Body of pancreas (tissue), 4 donors: ENCODE measurements at regions not wholly inside any gene's neighbourhood (a gene's known extent, or its start where the extent isn't known, plus 50 kb on each side); places are given as distances from the start of the nearest gene placed in this dataset.

Experiments used
- ATAC-seq: fragments of 150-250 bp; one replicate; pipeline ENCODE4 v1.9.1; 2016
- DNase-seq, 4 donors: peaks; one replicate each; pipeline ENCODE4 v3.0.0-alpha.2; 2019
- H3K27ac ChIP-seq, 4 donors: fragments of 200-600 bp; sonication (generic); 1 replicate in 3 of 4; 2 replicates in 1 of 4; pipeline versions ENCODE4 v1.5.1 to v1.6.1; 2016 to 2019; ENCODE audit warnings: mild to moderate bottlenecking in 1 of 4, mixed read lengths in 1 of 4, moderate library complexity in 1 of 4
- H3K27me3 ChIP-seq, 2 donors: fragments of 200-600 bp; sonication (generic); one replicate each; pipeline ENCODE4 v1.6.0; 2016; ENCODE audit warnings: mild to moderate bottlenecking in 1 of 2
- H3K36me3 ChIP-seq, 2 donors: fragments of 200-600 bp; sonication (generic); replicated peaks in 1 of 2; 2 replicates each; pipeline ENCODE4 v1.5.1; 2016; ENCODE audit warnings: low read depth in 2 of 2; ENCODE audit not compliant: insufficient read depth in 1 of 2
- H3K4me1 ChIP-seq: fragments of 200-600 bp; sonication (generic); one replicate; pipeline ENCODE4 v1.6.0; 2016
- H3K4me3 ChIP-seq, 2 donors: fragments of 200-600 bp; sonication (generic); 1 replicate in 1 of 2; 2 replicates in 1 of 2; pipeline ENCODE4 v1.5.1; 2016 to 2019
- H3K9me3 ChIP-seq, 3 donors: fragments of 200-600 bp; sonication (generic); 1 replicate in 2 of 3; 2 replicates in 1 of 3; pipeline ENCODE4 v1.5.1; 2016
- POLR2A ChIP-seq, 3 donors: fragments of 450-650 bp; IDR thresholded peaks; one replicate each; pipeline ENCODE4 v1.6.1; 2016; ENCODE audit warnings: antibody characterized with exemption in 3 of 3, mild to moderate bottlenecking in 2 of 3
- WGBS, 2 donors: methylation state at CpG; one replicate each; pipeline ENCODE4 v1.1.5; 2017; 5-methylcytosine and 5-hydroxymethylcytosine counted together
- intact Hi-C: fragments of 100-400 bp; cut with DNase I; formaldehyde crosslinking; loops from one replicate; pipeline ENCODE4 v1.15.1; 2023
- TF ChIP-seq, protein P1 (sequence below), 7 experiments: fragments of 450-650 bp in 4 of 7; fragments of 200-600 bp in 3 of 7; sonication (generic) in 3 of 7; IDR thresholded peaks; one replicate each; pipeline ENCODE4 v1.5.1; 2016 to 2019; ENCODE audit warnings: antibody characterized with exemption in 7 of 7

DNA sequence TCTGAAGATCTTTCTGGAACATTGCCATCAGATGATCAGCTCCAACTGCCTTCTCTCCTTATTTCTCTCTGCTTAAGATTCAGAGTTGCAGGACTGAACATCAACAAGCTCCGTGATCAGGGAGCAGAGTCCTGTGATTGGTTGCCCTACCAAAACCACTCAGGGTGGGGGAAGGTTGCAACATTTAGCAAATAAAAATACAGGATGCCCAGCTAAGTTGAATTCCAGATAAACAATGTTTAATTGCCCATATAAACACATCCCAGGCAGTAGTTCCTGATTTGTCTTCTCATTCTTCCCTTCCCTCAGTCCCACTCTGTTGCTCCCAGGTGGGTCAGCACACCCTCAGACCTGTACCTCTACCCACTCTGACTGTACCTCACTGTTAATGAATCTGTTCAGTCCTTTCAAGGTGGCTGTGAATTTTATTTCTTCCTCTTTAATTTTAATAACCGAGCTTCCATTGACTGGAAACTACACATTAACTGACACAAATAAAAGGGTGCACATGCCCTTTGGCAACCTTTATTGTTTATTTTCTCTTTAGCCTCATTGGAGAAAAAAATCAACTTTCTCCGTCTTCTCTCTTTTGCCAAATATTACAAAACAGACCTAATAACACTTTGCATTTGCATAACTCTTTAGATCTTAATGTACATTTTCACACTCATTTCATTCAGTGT, 167.1 kb upstream of the PKDCC start:
- DNase-seq (no peak), ATAC-seq (no peak)
- H3K27me3 ChIP-seq = no peaks in the 10 kb centered on the region
- 63% methylated on average over 3 of the region's 3 CpGs for WGBS, 2 donors
- TF ChIP-seq, protein P1, sequence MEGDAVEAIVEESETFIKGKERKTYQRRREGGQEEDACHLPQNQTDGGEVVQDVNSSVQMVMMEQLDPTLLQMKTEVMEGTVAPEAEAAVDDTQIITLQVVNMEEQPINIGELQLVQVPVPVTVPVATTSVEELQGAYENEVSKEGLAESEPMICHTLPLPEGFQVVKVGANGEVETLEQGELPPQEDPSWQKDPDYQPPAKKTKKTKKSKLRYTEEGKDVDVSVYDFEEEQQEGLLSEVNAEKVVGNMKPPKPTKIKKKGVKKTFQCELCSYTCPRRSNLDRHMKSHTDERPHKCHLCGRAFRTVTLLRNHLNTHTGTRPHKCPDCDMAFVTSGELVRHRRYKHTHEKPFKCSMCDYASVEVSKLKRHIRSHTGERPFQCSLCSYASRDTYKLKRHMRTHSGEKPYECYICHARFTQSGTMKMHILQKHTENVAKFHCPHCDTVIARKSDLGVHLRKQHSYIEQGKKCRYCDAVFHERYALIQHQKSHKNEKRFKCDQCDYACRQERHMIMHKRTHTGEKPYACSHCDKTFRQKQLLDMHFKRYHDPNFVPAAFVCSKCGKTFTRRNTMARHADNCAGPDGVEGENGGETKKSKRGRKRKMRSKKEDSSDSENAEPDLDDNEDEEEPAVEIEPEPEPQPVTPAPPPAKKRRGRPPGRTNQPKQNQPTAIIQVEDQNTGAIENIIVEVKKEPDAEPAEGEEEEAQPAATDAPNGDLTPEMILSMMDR (IDR thresholded peaks at IDR 0.05) = no peak
- no peak for TF ChIP-seq POLR2A (IDR thresholded peaks at IDR 0.05)
- no peak overlapping the region for H3K4me3 ChIP-seq
- H3K36me3 ChIP-seq = no peaks in the 10 kb centered on the region
- peak overlapping the region in 1 of 4 donors; percentile 5 for H3K27ac ChIP-seq
- intact Hi-C loops = no loop called here
- H3K9me3 ChIP-seq = no peaks in the 10 kb centered on the region
- H3K4me1 ChIP-seq = peaks cover 22% of the 10 kb centered on the region

DNA sequence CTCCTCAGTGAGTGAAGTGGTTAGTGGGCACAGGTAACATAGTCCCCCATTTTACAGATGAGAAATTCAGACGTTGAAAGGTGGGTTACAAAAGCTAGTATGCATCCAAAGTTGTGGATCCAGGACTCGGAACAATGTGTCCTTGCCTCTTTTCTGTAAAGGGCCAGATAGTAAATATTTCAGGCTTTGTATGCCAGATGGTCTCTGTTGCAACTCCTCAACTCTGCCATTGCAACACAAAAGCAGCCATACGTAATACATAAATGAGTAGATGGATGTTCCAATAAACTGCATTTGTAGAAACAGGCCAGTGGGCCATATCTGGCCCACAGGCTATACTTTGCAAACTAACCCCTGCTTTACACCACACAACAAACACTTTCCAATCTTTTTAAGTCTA, 166.6 kb upstream of the PKDCC start:
- no peak for ATAC-seq
- H3K27ac ChIP-seq = peak overlapping the region in 1 of 4 donors; percentile 5
- TF ChIP-seq POLR2A (IDR thresholded peaks at IDR 0.05) = no peak
- TF ChIP-seq, protein P1 (IDR thresholded peaks at IDR 0.05) = no peak
- no peak overlapping the region for H3K4me3 ChIP-seq
- H3K36me3 ChIP-seq = no peaks in the 10 kb centered on the region
- no peak for DNase-seq
- H3K27me3 ChIP-seq = no peaks in the 10 kb centered on the region
- H3K4me1 ChIP-seq = peaks cover 22% of the 10 kb centered on the region
- intact Hi-C loops = no loop called here
- no peaks in the 10 kb centered on the region for H3K9me3 ChIP-seq
- 57 to 72% methylated on average over 3 of the region's 3 CpGs for WGBS, 2 donors

DNA sequence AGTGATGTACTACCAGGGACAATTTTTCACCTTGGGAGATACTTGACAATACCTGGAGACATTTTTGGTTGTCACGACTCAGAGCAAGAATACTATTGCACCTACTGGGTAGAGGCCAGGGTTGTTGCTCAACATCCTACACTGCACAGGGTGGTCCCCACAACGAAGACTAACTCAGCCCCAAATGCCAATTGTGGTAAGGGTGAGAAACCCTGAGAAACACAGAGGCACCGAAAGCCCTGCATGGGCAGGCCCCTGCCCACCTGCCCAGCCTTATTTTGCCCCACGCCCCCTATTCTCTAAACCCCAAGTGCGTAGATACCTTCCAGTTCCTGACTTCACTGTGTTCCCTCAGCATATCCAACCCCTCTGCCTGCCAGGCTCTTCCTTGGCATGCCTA, 163.1 kb upstream of the PKDCC start:
- ATAC-seq (no peak), DNase-seq (no peak)
- WGBS, 2 donors = 88 to 92% methylated on average over 5 of the region's 5 CpGs
- Histone ChIP-seq H3K36me3 (no peaks in the 10 kb centered on the region), H3K27me3 (no peaks in the 10 kb centered on the region), H3K4me1 (peaks cover 12% of the 10 kb centered on the region), H3K4me3 (no peak overlapping the region), H3K9me3 (no peaks in the 10 kb centered on the region), H3K27ac (no peak overlapping the region)
- intact Hi-C loops = no loop called here
- TF ChIP-seq, protein P1 (IDR thresholded peaks at IDR 0.05) = no peak
- TF ChIP-seq POLR2A (IDR thresholded peaks at IDR 0.05) = no peak

DNA sequence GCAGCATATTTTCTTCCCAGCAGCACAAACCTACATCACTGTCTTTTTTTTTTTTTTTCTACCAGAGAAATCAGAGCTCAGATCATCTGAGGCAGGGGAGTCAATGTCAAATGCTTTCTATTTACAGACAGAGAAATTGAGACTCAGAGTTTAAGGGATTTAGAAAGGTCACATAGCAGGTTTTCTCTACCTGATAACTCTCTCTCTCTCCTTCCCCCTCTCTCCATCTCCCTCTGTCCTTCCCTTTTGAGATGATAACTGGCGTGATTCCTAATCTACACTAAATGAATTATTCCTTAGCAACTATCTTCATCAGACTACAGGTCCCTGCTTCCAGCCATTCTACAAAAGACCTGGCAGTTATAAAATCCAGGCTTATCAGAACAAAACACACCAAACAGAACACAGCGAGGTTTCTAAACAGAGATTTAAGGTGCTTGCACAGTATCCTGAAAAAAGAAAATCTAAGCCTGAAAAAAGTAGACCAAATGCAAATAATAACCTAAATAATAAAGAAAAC, 161.6 kb upstream of the PKDCC start:
- intact Hi-C loops = no loop called here
- no peaks in the 10 kb centered on the region for H3K36me3 ChIP-seq
- no peak overlapping the region for H3K4me3 ChIP-seq
- DNase-seq (no peak), ATAC-seq (no peak)
- no peak overlapping the region for H3K27ac ChIP-seq
- no peaks in the 10 kb centered on the region for H3K27me3 ChIP-seq
- H3K4me1 ChIP-seq = peaks cover 7% of the 10 kb centered on the region
- no peaks in the 10 kb centered on the region for H3K9me3 ChIP-seq
- 38 to 45% methylated on average over 2 of the region's 2 CpGs for WGBS, 2 donors
- TF ChIP-seq, protein P1 (IDR thresholded peaks at IDR 0.05) = no peak
- TF ChIP-seq POLR2A (IDR thresholded peaks at IDR 0.05) = no peak

DNA sequence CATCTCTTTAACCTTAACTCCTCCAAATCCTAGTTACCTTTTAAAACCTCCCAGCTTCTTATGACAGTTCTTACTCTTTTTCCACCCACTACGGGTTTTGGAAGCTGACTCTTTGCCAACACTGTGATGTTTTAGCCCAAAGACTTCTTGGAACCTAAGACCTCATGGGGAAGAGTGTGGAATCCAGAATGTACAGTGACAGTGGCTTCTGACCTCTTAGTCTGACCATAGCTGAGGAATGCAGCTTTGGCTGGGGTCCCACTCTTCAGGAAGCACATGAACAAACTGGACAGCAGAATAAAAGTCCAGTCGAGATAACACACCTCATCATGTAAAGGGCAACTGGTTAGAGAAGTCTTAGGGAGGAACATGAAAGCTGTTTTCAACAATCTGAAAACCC, 161.1 kb upstream of the PKDCC start:
- 39 to 46% methylated on average over 2 of the region's 2 CpGs for WGBS, 2 donors
- Histone ChIP-seq H3K27me3 (no peaks in the 10 kb centered on the region), H3K4me1 (peaks cover 7% of the 10 kb centered on the region), H3K36me3 (no peaks in the 10 kb centered on the region), H3K27ac (no peak overlapping the region), H3K4me3 (no peak overlapping the region), H3K9me3 (no peaks in the 10 kb centered on the region)
- peak in 1 of 4 donors; percentile 18 for DNase-seq
- TF ChIP-seq, protein P1 (IDR thresholded peaks at IDR 0.05) = no peak
- no peak for TF ChIP-seq POLR2A (IDR thresholded peaks at IDR 0.05)
- ATAC-seq = no peak
- intact Hi-C loops = no loop called here
